NCI-H2227 treated with DMSO at 0.1 percent for 48 hours (cell line): ENCODE measurements at regions not wholly inside any gene's neighbourhood (a gene's known extent, or its start where the extent isn't known, plus 50 kb on each side); places are given as distances from the start of the nearest gene placed in this dataset.
A peak's percentile ranks its signal among the peaks of the same experiment; 100 is the strongest.

ENCODE experiments used
- DNase-seq: peaks from one replicate; lab custom pipeline; 2025; lab: John Stamatoyannopoulos, UW

DNA sequence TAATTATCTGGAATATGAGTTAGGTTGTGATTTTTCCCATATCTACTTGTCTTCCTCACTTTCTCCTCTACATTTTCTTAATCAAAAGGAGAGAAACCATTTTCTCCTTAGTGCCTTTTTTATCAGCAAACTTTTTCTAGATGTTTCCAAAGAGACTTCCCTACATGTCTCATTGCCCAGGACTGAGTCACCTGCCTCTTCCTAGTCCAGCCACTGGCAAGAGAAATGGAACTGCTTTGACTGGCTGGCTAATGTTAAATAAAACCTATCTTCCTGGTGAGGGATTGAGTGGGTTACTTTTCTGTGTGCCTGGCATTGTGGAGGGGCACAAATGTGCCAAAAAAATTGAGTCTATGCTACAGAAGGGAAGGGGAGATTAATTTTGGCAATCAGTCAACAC, 52.1 kb upstream of the CD5L start:
- no peak for DNase-seq

- no peak for DNase-seq
Measured at GRCh38 chr1:157894613-157895165, 53.1 kb upstream of the CD5L start.

- no peak for DNase-seq
Measured at GRCh38 chr1:157910270-157910669, 68.7 kb upstream of the CD5L start.

GRCh38 chr1:157915859-157916258, 74.3 kb upstream of the CD5L start:
- no peak for DNase-seq

- no peak for DNase-seq
Measured at GRCh38 chr1:157916887-157917570, 75.4 kb upstream of the CD5L start.

DNA sequence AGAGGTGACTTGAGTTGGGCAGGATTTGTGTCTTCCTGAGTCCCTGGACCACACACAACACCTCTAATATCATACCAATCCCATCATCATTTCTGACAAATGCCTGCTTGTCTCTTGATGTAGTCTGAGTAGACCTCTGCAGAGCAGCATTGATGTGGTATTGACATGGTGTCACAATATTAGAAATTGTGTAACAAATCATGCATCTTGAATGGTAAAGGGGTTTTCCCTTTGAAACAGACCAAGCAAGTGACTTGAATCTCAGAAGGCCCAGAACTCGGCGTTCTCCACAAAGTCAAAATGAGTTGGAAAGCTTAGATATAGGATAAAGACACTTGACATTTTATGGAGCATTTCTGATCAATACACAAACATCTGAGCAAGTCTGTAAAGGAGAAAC, 72.7 kb upstream of the KIRREL1 start:
- no peak for DNase-seq

- DNase-seq = peak; percentile 17
Measured at GRCh38 chr1:157925419-157926166, 67.9 kb upstream of the KIRREL1 start.

DNA sequence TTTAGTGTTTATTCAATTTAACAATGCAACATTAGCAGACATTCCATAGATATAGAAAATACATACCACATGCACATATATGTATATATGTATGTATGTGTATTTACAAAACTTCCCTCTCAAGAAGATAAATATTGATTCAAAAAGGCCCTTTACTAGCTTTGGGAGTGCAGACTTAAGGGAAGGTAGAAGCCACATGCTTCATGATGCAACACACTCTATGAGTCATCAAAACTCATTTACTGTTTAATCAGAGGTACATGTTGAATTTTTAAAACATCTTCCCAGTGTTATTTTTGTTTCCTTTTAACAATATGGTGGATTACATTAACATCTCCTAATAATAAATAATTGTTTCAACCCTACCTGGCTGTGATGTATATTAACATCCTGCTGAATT, 61.4 kb upstream of the KIRREL1 start:
- DNase-seq = no peak

DNA sequence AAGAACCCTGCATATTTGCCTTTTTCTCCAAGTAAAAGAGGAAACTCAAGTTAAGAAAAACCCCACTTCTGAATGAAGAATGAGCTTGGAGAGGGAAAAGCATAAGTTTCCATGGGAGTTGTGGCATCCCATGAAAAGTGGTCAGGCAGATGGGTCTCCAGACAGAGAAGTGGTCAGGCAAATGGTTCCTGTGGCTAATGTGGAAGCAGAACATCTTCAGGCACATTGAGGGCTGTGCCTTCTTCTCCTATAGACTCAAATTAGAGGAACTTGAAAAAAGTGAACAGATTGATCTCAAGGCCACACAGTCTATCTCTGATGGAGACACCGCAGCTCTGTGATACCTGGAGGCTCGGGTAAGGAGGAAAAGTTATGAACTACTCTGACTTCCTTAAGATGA, 55.7 kb upstream of the KIRREL1 start:
- DNase-seq = no peak

DNA sequence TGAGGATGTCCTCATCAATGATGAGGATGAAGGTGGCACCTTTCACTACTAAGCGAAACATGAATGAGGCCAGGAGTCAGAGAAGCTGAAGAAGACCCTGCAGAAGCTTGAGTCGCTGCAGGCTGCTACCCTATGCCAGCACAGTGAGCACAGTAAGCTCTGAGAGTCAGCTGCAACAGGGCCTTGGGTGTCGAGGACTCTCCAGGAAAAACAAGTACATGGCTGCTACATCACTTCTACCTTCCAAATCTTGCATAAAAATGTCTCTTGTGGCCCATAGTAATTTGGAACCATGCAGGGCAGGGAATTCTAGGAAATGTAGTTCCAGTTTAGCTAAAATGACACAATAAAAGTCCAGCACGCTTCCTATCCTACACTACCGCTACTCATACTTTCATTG, 51.5 kb upstream of the KIRREL1 start:
- DNase-seq = no peak
